Upper lobe of right lung (tissue), 1 donor: ENCODE measurements at regions not wholly inside any gene's neighbourhood (a gene's known extent, or its start where the extent isn't known, plus 50 kb on each side); places are given as distances from the start of the nearest gene placed in this dataset.

Experiments
- ATAC-seq: fragments of 200-7000 bp; cut with Tn5 transposase; one replicate; pipeline ENCODE4 v1.9.1; 2020; ENCODE audit warnings: mild to moderate bottlenecking, moderate library complexity
- DNase-seq: peaks from one replicate; pipeline ENCODE4 v3.0.0-alpha.2; 2020
- H3K27ac ChIP-seq: fragments of 200-600 bp; one replicate; pipeline ENCODE4 v1.8.0; 2022
- H3K27me3 ChIP-seq: fragments of 200-600 bp; one replicate; pipeline ENCODE4 v1.8.0; 2022; ENCODE audit warnings: mild to moderate bottlenecking
- H3K36me3 ChIP-seq: fragments of 200-600 bp; one replicate; pipeline ENCODE4 v1.8.0; 2022
- H3K4me1 ChIP-seq: fragments of 200-600 bp; one replicate; pipeline ENCODE4 v1.8.0; 2022
- H3K4me3 ChIP-seq: fragments of 200-600 bp; one replicate; pipeline ENCODE4 v1.8.0; 2022; ENCODE audit warnings: mild to moderate bottlenecking
- H3K9me3 ChIP-seq: fragments of 200-600 bp; one replicate; pipeline ENCODE4 v1.8.0; 2022
- intact Hi-C: fragments of 100-400 bp; cut with DNase I; formaldehyde crosslinking; loops from one replicate; pipeline ENCODE4 v1.11.0; 2022
- TF ChIP-seq, protein P1 (sequence below): fragments of 200-600 bp; IDR thresholded peaks from one replicate; pipeline ENCODE4 v1.8.0; 2022; ENCODE audit warnings: antibody characterized with exemption
- donor health status: DM: no; HTN: yes; CAD: no; lungs with severe emphysema.

DNA sequence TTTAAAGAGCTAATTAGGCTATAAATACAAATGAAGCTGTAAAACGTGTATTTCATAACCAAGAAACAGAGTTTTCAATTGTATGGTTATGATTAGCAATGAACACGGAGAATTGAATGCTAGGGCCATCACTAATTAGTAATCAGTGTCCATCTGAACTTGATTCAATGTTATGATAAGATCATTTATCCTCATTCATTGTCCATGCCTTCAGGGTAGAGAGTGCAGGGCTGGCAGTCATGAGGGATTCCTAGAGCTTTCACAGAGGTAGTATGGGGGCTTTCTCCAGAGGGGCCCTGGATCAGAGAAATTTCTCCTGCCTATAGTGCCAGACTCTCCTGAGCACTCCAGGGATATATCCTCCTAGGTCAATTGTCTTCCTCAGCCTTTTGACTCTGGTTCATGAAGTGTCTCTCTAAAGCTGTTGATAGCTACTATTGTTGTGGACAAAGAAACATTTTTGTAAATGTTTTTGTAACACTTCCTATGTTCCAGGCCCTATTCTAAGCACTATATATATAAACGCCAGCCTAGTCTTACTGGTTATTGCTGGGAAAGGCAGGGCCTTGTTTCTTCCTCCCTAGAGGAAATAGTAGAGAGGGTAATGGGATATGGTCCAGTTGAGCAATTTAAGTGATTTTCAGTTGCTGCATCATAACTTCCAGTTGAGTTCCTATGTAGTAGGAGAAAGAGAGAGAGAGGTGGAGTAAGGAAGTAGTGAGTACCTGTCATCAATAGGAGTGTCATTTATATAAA lies 249.0 kb downstream of the NFKBIZ start:
- intact Hi-C loops = no loop called here

DNA sequence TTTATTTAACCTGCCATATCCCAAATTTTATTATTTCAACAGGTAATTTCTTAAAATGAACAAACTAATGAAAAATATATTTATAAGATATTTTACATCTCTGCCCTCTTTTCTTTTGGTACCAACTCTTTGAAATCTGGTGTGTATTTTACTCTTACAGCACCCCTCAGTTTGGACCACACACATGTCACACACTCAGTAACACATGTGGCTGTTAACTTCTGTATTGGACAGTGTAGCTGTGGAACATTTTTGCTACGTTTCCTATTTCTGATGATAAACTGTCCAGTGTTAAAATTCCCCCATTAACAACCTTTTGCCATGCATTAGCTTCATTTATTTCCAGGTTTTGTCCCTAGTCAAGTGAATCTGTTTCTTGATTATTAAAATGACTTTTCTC lies 250.6 kb downstream of the NFKBIZ start:
- TF ChIP-seq, protein P1, sequence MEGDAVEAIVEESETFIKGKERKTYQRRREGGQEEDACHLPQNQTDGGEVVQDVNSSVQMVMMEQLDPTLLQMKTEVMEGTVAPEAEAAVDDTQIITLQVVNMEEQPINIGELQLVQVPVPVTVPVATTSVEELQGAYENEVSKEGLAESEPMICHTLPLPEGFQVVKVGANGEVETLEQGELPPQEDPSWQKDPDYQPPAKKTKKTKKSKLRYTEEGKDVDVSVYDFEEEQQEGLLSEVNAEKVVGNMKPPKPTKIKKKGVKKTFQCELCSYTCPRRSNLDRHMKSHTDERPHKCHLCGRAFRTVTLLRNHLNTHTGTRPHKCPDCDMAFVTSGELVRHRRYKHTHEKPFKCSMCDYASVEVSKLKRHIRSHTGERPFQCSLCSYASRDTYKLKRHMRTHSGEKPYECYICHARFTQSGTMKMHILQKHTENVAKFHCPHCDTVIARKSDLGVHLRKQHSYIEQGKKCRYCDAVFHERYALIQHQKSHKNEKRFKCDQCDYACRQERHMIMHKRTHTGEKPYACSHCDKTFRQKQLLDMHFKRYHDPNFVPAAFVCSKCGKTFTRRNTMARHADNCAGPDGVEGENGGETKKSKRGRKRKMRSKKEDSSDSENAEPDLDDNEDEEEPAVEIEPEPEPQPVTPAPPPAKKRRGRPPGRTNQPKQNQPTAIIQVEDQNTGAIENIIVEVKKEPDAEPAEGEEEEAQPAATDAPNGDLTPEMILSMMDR = no peak
- DNase-seq (no peak), ATAC-seq (no peak)
- intact Hi-C loops = no loop called here
- Histone ChIP-seq H3K4me3 (no peak overlapping the region), H3K4me1 (no peaks in the 10 kb centered on the region), H3K27ac (no peak overlapping the region), H3K27me3 (no peaks in the 10 kb centered on the region), H3K36me3 (no peaks in the 10 kb centered on the region), H3K9me3 (no peaks in the 10 kb centered on the region)

More for the DNA sequence above, 249.0 kb downstream of the NFKBIZ start:
- DNase-seq (no peak), ATAC-seq (no peak)
- Histone ChIP-seq H3K9me3 (no peaks in the 10 kb centered on the region), H3K27me3 (no peaks in the 10 kb centered on the region), H3K36me3 (no peaks in the 10 kb centered on the region), H3K27ac (no peak overlapping the region), H3K4me3 (no peak overlapping the region), H3K4me1 (no peaks in the 10 kb centered on the region)
- TF ChIP-seq, protein P1 = no peak

DNA sequence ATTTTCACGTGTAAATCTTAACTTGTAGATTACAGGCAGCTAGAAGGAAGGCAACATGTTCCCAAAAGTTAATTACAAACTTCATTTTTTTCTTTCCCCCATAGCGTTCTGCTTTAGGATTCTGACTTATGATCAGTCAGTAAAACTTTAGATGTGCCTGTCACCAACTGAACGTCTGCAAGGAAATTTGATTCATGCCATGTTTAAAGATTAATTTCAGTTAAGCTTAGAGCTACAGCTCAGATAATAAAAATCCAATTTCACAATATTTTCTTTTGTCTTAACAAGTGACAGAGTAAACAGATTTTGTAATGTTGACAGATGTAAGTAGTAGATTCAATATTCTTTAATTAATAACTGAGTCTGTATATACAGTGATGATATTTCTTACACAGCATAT lies 253.1 kb downstream of the NFKBIZ start:
- H3K4me3 ChIP-seq = no peak overlapping the region
- intact Hi-C loops = no loop called here
- DNase-seq (no peak), ATAC-seq (no peak)
- no peaks in the 10 kb centered on the region for H3K4me1 ChIP-seq
- H3K9me3 ChIP-seq = peaks cover 6% of the 10 kb centered on the region
- H3K27me3 ChIP-seq = no peaks in the 10 kb centered on the region
- H3K27ac ChIP-seq = no peak overlapping the region
- H3K36me3 ChIP-seq = no peaks in the 10 kb centered on the region
- TF ChIP-seq, protein P1 = no peak

DNA sequence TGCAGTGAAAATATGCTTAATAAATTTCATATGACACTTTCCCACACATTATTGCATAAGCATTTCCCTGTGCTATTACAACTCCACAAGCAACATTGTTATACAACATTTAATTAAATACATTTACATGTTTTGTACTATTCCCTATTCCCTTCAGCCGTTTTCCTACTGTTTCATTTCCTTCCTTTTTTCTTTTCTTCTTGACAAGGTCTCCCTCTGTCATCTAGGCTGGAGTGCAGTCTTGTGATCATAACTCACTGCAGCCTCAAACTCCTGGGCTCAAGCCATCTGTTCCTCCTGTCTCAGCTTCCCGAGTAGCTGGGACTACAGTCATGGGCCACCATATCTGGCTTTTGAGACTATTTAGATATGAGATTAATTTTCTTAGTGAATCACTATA lies 254.7 kb downstream of the NFKBIZ start:
- H3K4me1 ChIP-seq = no peaks in the 10 kb centered on the region
- DNase-seq = no peak
- H3K4me3 ChIP-seq = no peak overlapping the region
- peak; percentile 50 for ATAC-seq
- H3K36me3 ChIP-seq = no peaks in the 10 kb centered on the region
- H3K9me3 ChIP-seq = peaks cover 10% of the 10 kb centered on the region
- TF ChIP-seq, protein P1 = no peak
- H3K27me3 ChIP-seq = no peaks in the 10 kb centered on the region
- H3K27ac ChIP-seq = no peak overlapping the region
- intact Hi-C loops = no loop called here

DNA sequence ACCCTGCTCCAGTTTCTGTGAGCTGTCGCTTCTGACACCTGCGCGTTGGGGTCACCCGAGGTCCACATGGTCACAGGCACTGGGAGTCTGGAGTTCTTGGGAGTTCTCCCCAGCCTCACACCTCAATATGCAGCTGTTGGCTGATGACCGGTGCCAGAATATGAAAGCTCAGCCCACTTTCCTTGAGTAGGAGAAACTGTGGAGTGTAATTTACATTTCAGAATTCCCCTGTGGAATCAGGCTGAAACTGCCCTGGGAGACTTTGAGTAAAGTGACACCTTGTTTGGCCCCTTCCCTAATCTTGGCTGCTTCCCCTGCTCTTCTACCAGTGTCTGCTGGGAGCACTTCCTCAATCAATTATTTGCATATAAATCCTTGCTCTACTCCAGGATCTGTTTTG lies 255.9 kb downstream of the NFKBIZ start:
- intact Hi-C loops = no loop called here
- no peak for ATAC-seq
- no peaks in the 10 kb centered on the region for H3K27me3 ChIP-seq
- no peak for DNase-seq
- no peaks in the 10 kb centered on the region for H3K4me1 ChIP-seq
- H3K4me3 ChIP-seq = no peak overlapping the region
- H3K9me3 ChIP-seq = peaks cover 10% of the 10 kb centered on the region
- H3K36me3 ChIP-seq = no peaks in the 10 kb centered on the region
- TF ChIP-seq, protein P1 = no peak
- no peak overlapping the region for H3K27ac ChIP-seq
